K562 (cell line): ENCODE measurements at regions not wholly inside any gene's neighbourhood (a gene's known extent, or its start where the extent isn't known, plus 50 kb on each side); places are given as distances from the start of the nearest gene placed in this dataset.

Experiments
- ATAC-seq: fragments of 200-7000 bp; cut with Tn5 transposase; 3 replicates; pipeline ENCODE4 v1.9.1; 2020; ENCODE audit warnings: moderate library complexity
- BruUV-seq: library from RNA; stranded (reverse); fragments of 400-500 nt; replicated peaks from 2 replicates; lab custom pipeline; 2021; lab: Mats Ljungman, UMichigan
- CTCF ChIA-PET: fragments of 300-600 bp; formaldehyde crosslinking; extraction: SDS; loops from one replicate; lab custom pipeline; 2021; ENCODE audit warnings: low intra/inter-chr PET ratio; lab: Yijun Ruan, JAX
- POLR2A ChIA-PET: fragments of 300-600, 350-650 bp; sonication (Branson Sonifier 250); formaldehyde crosslinking; extraction: SDS; loops from one replicate; lab custom pipeline; 2021; ENCODE audit warnings: antibody characterized with exemption, inconsistent platforms; lab: Yijun Ruan, JAX
- DNase-seq, 4 experiments: peaks; one replicate each; pipeline versions ENCODE4 v3.0.0 to v3.0.0-alpha.2; 2011 to 2018; ENCODE audit warnings: low spot score in 3 of 4, mixed read lengths in 3 of 4; ENCODE audit errors: extremely low read depth in 1 of 4
- FAIRE-seq: peaks from 2 replicates; lab custom pipeline; 2011; peaks lifted over from hg19 to GRCh38; lab: Jason Lieb, UNC
- H2AFZ ChIP-seq: 2 replicates; pipeline ENCODE4 v1.6.0; 2011; ENCODE audit warnings: low read depth, low read length, control low read depth, inconsistent platforms
- H3K27ac ChIP-seq: fragments of 200-600 bp; 3 replicates; pipeline ENCODE4 v1.8.0; 2011; ENCODE audit warnings: low read depth, mild to moderate bottlenecking, control low read depth, inconsistent platforms, low read length, moderate library complexity, mixed read lengths; ENCODE audit errors: extremely low read depth
- H3K27me3 ChIP-seq, 2 experiments: fragments of 300-600 bp in 1 of 2; 2 replicates in 1 of 2; 3 replicates in 1 of 2; pipeline versions ENCODE4 v1.6.0 to v1.8.0; 2011; ENCODE audit warnings: inconsistent platforms in 2 of 2, low read length in 2 of 2, mild to moderate bottlenecking in 1 of 2, mixed read lengths in 1 of 2, moderate library complexity in 1 of 2; ENCODE audit not compliant: control insufficient read depth in 2 of 2, insufficient read depth in 2 of 2
- H3K36me3 ChIP-seq: fragments of 300-600 bp; 3 replicates; pipeline ENCODE4 v1.8.0; 2011; ENCODE audit warnings: mild to moderate bottlenecking, low read length, inconsistent platforms; ENCODE audit not compliant: control insufficient read depth, insufficient read depth
- H3K4me1 ChIP-seq, 2 experiments: fragments of 200-600 bp in 1 of 2; replicated peaks in 1 of 2; 2 replicates in 1 of 2; 3 replicates in 1 of 2; pipeline versions ENCODE4 v1.5.1 to v1.8.0; 2011; ENCODE audit warnings: inconsistent platforms in 2 of 2, low read length in 2 of 2, mild to moderate bottlenecking in 1 of 2, mixed read lengths in 1 of 2, moderate library complexity in 1 of 2; ENCODE audit not compliant: control insufficient read depth in 2 of 2, insufficient read depth in 2 of 2
- H3K4me2 ChIP-seq: 2 replicates; pipeline ENCODE4 v1.6.1; 2011; ENCODE audit warnings: low read length, control low read depth, inconsistent platforms, mixed read lengths; ENCODE audit not compliant: insufficient read depth
- H3K4me3 ChIP-seq: fragments of 200-600 bp; sonication (generic), shearing (Covaris generic); 2 replicates; pipeline ENCODE4 v1.5.1; 2016; ENCODE audit warnings: control low read depth, inconsistent platforms
- H3K79me2 ChIP-seq: fragments of 200-600 bp; 3 replicates; pipeline ENCODE4 v1.8.0; 2011; ENCODE audit warnings: low read length, inconsistent platforms; ENCODE audit not compliant: control insufficient read depth, insufficient read depth
- H3K9ac ChIP-seq, 2 experiments: 2 replicates each; pipeline versions ENCODE4 v1.6.0 to v1.6.1; 2011; ENCODE audit warnings: low read depth in 2 of 2, low read length in 2 of 2, control low read depth in 1 of 2, inconsistent platforms in 1 of 2, mild to moderate bottlenecking in 1 of 2, mixed read lengths in 1 of 2; ENCODE audit not compliant: insufficient read depth in 1 of 2
- H3K9me1 ChIP-seq: one replicate; pipeline ENCODE4 v1.6.0; 2011; ENCODE audit warnings: inconsistent platforms, mild to moderate bottlenecking, low read length, moderate library complexity; ENCODE audit not compliant: control insufficient read depth, insufficient read depth
- H3K9me3 ChIP-seq: replicated peaks from 2 replicates; pipeline ENCODE4 v1.5.1; 2011; ENCODE audit warnings: low read depth, low read length, inconsistent platforms; ENCODE audit not compliant: control insufficient read depth, insufficient read depth
- H4K20me1 ChIP-seq: replicated peaks from 2 replicates; pipeline ENCODE4 v1.6.1; 2011; ENCODE audit warnings: low read length, inconsistent platforms, mixed read lengths; ENCODE audit not compliant: control insufficient read depth, insufficient read depth
- ARID1B ChIP-seq: fragments of 450-650 bp; IDR thresholded peaks from 2 replicates; pipeline ENCODE4 v1.6.1; 2016; ENCODE audit warnings: antibody characterized with exemption, mild to moderate bottlenecking, inconsistent platforms
- CTBP1 ChIP-seq: fragments of 450-650 bp; IDR thresholded peaks from 2 replicates; pipeline ENCODE4 v1.6.1; 2016; ENCODE audit warnings: borderline replicate concordance
- HSF4 ChIP-seq: fragments of 250-450 bp; sonication (Bioruptor Pico); IDR thresholded peaks from 2 replicates; pipeline ENCODE4 v2.1.2; 2022; ENCODE audit warnings: mild to moderate bottlenecking, moderate library complexity, borderline replicate concordance
- NFATC3 ChIP-seq: fragments of 450-650 bp; IDR thresholded peaks from 2 replicates; pipeline ENCODE4 v1.6.1; 2017; ENCODE audit warnings: mild to moderate bottlenecking
- RERE ChIP-seq: sonication (generic); formaldehyde crosslinking; IDR thresholded peaks from 2 replicates; pipeline ENCODE4 v1.8.0; 2023; ENCODE audit warnings: missing genetic modification reagents, mild to moderate bottlenecking, borderline replicate concordance
- RFX5 ChIP-seq: IDR thresholded peaks from 2 replicates; pipeline ENCODE4 v1.6.1; 2011; ENCODE audit warnings: low read depth, mild to moderate bottlenecking, improper control_type of control experiment, low read length
- ZBTB1 ChIP-seq: sonication (generic); formaldehyde crosslinking; IDR thresholded peaks from 2 replicates; pipeline ENCODE4 v1.8.1; 2023; ENCODE audit warnings: missing genetic modification reagents, low read depth, mild to moderate bottlenecking, borderline replicate concordance
- ZFP91 ChIP-seq: sonication (generic); formaldehyde crosslinking; IDR thresholded peaks from 2 replicates; pipeline ENCODE4 v1.8.0; 2022; ENCODE audit warnings: mild to moderate bottlenecking, missing genetic modification reagents
- ZNF354B ChIP-seq: fragments of 250-450 bp; sonication (Bioruptor Pico); IDR thresholded peaks from 2 replicates; pipeline ENCODE4 v1.4.0; 2020
- WGBS: fragments of 100-300 bp; shearing (Covaris generic); methylation state at CpG from one replicate; pipeline ENCODE4 v1.1.6; 2016; ENCODE audit warnings: low coverage, mixed read lengths; ENCODE audit not compliant: insufficient coverage; ENCODE audit errors: missing lambda C conversion rate; 5-methylcytosine and 5-hydroxymethylcytosine counted together
- in situ Hi-C: fragments of 300-500 bp; cut with MboI; formaldehyde crosslinking; loops from 4 replicates; pipeline ENCODE4 v1.15.0; 2018; ENCODE audit warnings: inconsistent platforms, mixed read lengths
- intact Hi-C: fragments of 100-400 bp; cut with micrococcal nuclease; formaldehyde crosslinking; loops from 2 replicates; pipeline ENCODE4 v1.14.2; 2022
- TF ChIP-seq, protein P1 (sequence below): fragments of 200-400 bp; formaldehyde crosslinking; IDR thresholded peaks from 2 replicates; pipeline ENCODE4 v1.6.1; 2017; ENCODE audit warnings: mild to moderate bottlenecking, low read depth, low read length, moderate library complexity
- TF ChIP-seq, protein P2 (sequence below): fragments of 250-450 bp; sonication (Bioruptor Pico); IDR thresholded peaks from 2 replicates; pipeline ENCODE4 v1.5.0; 2020; ENCODE audit warnings: mild to moderate bottlenecking

DNA sequence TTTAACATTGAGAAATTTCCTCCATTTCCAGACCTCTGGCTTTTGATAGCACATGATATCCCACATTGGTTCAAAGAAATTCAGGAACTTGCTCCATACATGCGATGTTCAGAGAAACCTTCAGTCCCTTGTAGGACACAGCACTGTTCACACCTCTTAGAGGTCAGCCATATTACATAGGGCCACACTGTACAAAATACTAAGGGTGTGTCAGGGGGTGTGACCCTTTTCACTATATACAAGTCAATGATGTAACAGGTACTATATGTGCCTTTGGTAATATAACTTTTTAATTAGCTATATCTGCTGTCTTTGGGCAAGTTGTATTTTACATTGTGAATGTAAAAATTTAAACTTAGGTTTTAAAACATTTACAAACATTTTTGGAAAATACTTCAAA lies 505.5 kb downstream of the ENC1 start (continued):
- TF ChIP-seq RERE (CRISPR knock-in tag) (no peak), ZBTB1 (CRISPR knock-in tag) (no peak)

DNA sequence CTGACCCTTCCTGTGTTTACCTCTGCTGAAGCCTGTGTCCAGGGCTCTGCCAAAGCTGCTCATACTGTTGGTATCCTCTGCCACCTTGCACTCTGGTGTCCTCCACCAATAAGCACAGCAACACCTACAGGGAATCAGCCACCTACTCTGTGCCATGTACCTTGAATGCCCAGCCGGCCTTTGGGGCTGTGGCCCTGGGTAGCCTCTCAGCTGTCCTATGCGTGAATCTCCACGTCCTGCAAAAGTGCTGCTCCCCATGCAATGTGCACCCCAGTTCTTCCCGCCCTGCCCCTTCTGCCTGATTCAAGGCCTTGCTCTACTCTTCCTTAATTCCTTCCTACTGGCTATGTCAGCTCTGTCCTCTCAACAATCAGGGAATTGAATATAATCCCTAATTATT lies 506.5 kb downstream of the ARHGEF28 start:
- POLR2A ChIA-PET = interaction anchor here (1.3 kb wide), 1 partner anchor 19 kb away, joined by 3 read pairs; no protein-coding TSS in a partner anchor
- no peak overlapping the region for H3K4me3 ChIP-seq
- no peaks in the 10 kb centered on the region for H3K4me1 ChIP-seq
- no peak overlapping the region for H3K27ac ChIP-seq
- no peak overlapping the region for H2AFZ ChIP-seq
- no peak for DNase-seq
- peaks cover 0 to 3% of the 10 kb centered on the region in 2 experiments; a peak in 2 of 5 replicates for H3K27me3 ChIP-seq
- intact Hi-C loops = no loop called here
- in situ Hi-C loops = no loop called here
- FAIRE-seq = no peak
- no peaks in the 10 kb centered on the region for H3K9me1 ChIP-seq
- no peak overlapping the region for H3K4me2 ChIP-seq
- H3K9me3 ChIP-seq = no peaks in the 10 kb centered on the region
- CTCF ChIA-PET = no interaction called here
- no peaks in the 10 kb centered on the region for H3K36me3 ChIP-seq
- WGBS = 0% methylated on average over 4 of the region's 4 CpGs
- no peaks in the 10 kb centered on the region for H3K79me2 ChIP-seq
- no peak for ATAC-seq
- H3K9ac ChIP-seq = no peak overlapping the region
- no peaks in the 10 kb centered on the region for H4K20me1 ChIP-seq
- BruUV-seq = no TSS peak
- TF ChIP-seq ARID1B = no peak
- no peak for TF ChIP-seq ZNF354B (CRISPR knock-in tag)
- no peak for TF ChIP-seq NFATC3
- TF ChIP-seq, protein P1, sequence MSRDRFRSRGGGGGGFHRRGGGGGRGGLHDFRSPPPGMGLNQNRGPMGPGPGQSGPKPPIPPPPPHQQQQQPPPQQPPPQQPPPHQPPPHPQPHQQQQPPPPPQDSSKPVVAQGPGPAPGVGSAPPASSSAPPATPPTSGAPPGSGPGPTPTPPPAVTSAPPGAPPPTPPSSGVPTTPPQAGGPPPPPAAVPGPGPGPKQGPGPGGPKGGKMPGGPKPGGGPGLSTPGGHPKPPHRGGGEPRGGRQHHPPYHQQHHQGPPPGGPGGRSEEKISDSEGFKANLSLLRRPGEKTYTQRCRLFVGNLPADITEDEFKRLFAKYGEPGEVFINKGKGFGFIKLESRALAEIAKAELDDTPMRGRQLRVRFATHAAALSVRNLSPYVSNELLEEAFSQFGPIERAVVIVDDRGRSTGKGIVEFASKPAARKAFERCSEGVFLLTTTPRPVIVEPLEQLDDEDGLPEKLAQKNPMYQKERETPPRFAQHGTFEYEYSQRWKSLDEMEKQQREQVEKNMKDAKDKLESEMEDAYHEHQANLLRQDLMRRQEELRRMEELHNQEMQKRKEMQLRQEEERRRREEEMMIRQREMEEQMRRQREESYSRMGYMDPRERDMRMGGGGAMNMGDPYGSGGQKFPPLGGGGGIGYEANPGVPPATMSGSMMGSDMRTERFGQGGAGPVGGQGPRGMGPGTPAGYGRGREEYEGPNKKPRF = no peak
- no peak for TF ChIP-seq HSF4 (CRISPR knock-in tag)
- no peak for TF ChIP-seq ZFP91 (CRISPR knock-in tag)
- no peak for TF ChIP-seq CTBP1
- TF ChIP-seq, protein P2, sequence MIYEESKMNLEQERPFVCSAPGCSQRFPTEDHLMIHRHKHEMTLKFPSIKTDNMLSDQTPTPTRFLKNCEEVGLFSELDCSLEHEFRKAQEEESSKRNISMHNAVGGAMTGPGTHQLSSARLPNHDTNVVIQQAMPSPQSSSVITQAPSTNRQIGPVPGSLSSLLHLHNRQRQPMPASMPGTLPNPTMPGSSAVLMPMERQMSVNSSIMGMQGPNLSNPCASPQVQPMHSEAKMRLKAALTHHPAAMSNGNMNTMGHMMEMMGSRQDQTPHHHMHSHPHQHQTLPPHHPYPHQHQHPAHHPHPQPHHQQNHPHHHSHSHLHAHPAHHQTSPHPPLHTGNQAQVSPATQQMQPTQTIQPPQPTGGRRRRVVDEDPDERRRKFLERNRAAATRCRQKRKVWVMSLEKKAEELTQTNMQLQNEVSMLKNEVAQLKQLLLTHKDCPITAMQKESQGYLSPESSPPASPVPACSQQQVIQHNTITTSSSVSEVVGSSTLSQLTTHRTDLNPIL = no peak
- no peak for TF ChIP-seq RFX5
